ENCODE measurements at regions not wholly inside any gene's neighbourhood (a gene's known extent, or its start where the extent isn't known, plus 50 kb on each side); places are given as distances from the start of the nearest gene placed in this dataset.

DNA sequence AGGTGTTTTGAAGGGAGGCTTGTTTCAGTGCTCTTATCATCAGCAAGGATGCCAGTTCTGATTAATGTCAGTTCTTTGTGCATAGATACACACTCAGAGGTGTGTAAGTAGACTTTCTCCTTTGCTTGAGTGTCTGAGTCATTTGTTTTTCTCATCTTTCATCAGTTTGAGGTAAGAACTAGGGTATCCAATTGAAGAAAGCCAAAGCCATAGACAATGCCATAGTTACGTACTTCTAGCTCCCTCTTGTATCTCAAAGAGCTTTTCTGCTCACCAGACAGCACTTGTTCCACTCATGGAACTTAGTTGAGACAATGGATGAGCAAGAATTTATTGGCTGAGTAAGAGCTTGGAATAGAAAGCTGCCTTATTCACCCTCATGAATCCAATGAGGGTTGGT is 520.1 kb downstream of the PIK3C3 start:
- Histone ChIP-seq H3K4me1 (ENCODE audit: insufficient read depth, low read length, poor library complexity, severe bottlenecking) (no peaks in the 10 kb centered on the region), H4K20me1 (ENCODE audit: insufficient read depth, low read length, poor library complexity, severe bottlenecking) (no peaks in the 10 kb centered on the region), H3K4me2 (ENCODE audit: low read depth, low read length, poor library complexity, severe bottlenecking) (no peak overlapping the region), H3K9me3 (ENCODE audit: insufficient read depth, low read depth, low read length) (no peaks in the 10 kb centered on the region), H3K9me2 (replicated peaks; ENCODE audit: low read depth, low read length) (no peaks in the 10 kb centered on the region), H3F3A (ENCODE audit: low read depth) (no peaks in the 10 kb centered on the region), H3K79me2 (ENCODE audit: insufficient read depth, low read length) (no peaks in the 10 kb centered on the region), H2AFZ (ENCODE audit: low read length) (no peak overlapping the region), H3K27me3 (ENCODE audit: insufficient read depth, low read length, poor library complexity, severe bottlenecking) (no peaks in the 10 kb centered on the region), H3K4me3 (ENCODE audit: low read length, poor library complexity, severe bottlenecking) (no peak overlapping the region), H3K36me3 (ENCODE audit: insufficient read depth, low read length) (no peaks in the 10 kb centered on the region), H3K9ac (ENCODE audit: low read depth, low read length, poor library complexity, severe bottlenecking) (no peak overlapping the region)
- TF ChIP-seq EZH2phosphoT487 (IDR thresholded peaks at IDR 0.05; ENCODE audit: borderline replicate concordance), result no peak
- TF ChIP-seq, protein P1, sequence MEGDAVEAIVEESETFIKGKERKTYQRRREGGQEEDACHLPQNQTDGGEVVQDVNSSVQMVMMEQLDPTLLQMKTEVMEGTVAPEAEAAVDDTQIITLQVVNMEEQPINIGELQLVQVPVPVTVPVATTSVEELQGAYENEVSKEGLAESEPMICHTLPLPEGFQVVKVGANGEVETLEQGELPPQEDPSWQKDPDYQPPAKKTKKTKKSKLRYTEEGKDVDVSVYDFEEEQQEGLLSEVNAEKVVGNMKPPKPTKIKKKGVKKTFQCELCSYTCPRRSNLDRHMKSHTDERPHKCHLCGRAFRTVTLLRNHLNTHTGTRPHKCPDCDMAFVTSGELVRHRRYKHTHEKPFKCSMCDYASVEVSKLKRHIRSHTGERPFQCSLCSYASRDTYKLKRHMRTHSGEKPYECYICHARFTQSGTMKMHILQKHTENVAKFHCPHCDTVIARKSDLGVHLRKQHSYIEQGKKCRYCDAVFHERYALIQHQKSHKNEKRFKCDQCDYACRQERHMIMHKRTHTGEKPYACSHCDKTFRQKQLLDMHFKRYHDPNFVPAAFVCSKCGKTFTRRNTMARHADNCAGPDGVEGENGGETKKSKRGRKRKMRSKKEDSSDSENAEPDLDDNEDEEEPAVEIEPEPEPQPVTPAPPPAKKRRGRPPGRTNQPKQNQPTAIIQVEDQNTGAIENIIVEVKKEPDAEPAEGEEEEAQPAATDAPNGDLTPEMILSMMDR (conservative IDR thresholded peaks at IDR 0.05; ENCODE audit: low read length), result no peak

DNA sequence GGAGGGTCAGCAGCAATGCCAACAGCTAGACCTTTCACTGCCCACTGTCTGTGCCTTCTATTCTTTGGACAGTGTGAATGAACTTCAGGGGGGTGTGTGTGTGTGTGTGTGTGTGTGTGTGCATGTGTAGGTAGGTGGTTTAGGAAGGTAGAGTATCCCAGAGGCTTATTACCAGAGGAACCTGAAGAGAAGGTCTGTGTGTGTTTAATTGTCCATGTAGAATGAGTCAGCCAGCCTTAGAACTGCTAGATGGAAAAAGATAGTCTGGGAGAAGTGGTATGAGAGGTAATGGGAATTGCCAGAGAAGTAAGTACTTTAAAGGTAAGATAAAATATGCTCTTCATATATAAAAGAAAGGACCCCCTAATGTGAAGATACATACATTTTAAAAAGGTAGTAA is 522.2 kb downstream of the PIK3C3 start:
- no peaks in the 10 kb centered on the region for H3K79me2 ChIP-seq (ENCODE audit: insufficient read depth, low read length)
- no peaks in the 10 kb centered on the region for H3K4me1 ChIP-seq (ENCODE audit: insufficient read depth, low read length, poor library complexity, severe bottlenecking)
- no peaks in the 10 kb centered on the region for H3K27me3 ChIP-seq (ENCODE audit: insufficient read depth, low read length, poor library complexity, severe bottlenecking)
- H3K9me3 ChIP-seq (ENCODE audit: insufficient read depth, low read depth, low read length), result no peaks in the 10 kb centered on the region
- H3K9me2 ChIP-seq (replicated peaks; ENCODE audit: low read depth, low read length), result no peaks in the 10 kb centered on the region
- TF ChIP-seq, protein P1 (conservative IDR thresholded peaks at IDR 0.05; ENCODE audit: low read length), result no peak
- no peak for TF ChIP-seq EZH2phosphoT487 (IDR thresholded peaks at IDR 0.05; ENCODE audit: borderline replicate concordance)
- H3K36me3 ChIP-seq (ENCODE audit: insufficient read depth, low read length), result no peaks in the 10 kb centered on the region
- H2AFZ ChIP-seq (ENCODE audit: low read length), result no peak overlapping the region
- no peak overlapping the region for H3K4me2 ChIP-seq (ENCODE audit: low read depth, low read length, poor library complexity, severe bottlenecking)
- H3K4me3 ChIP-seq (ENCODE audit: low read length, poor library complexity, severe bottlenecking), result no peak overlapping the region
- H3K9ac ChIP-seq (ENCODE audit: low read depth, low read length, poor library complexity, severe bottlenecking), result no peak overlapping the region
- no peaks in the 10 kb centered on the region for H3F3A ChIP-seq (ENCODE audit: low read depth)
- H4K20me1 ChIP-seq (ENCODE audit: insufficient read depth, low read length, poor library complexity, severe bottlenecking), result no peaks in the 10 kb centered on the region

DNA sequence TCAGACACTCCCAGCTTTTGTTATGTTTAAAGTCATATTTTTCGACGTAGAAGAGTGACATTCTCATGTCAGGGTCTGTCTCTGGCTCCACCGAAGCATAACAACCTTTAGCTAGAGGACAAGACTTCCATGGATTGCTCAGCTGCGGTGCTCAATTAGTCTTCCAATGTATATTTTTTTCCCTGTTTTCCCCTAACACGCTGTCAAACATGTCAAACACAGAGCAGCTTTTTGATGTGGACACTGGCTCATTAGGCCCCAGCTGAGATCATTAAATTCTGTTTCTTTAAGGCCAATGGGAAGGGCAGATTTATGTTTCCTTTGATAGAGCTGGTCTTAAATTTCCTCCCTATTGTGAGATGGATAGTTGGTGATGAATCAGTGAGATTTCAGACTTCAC is 525.4 kb downstream of the PIK3C3 start:
- H3K27me3 ChIP-seq (ENCODE audit: insufficient read depth, low read length, poor library complexity, severe bottlenecking), result no peaks in the 10 kb centered on the region
- no peaks in the 10 kb centered on the region for H3K4me1 ChIP-seq (ENCODE audit: insufficient read depth, low read length, poor library complexity, severe bottlenecking)
- no peak for TF ChIP-seq EZH2phosphoT487 (IDR thresholded peaks at IDR 0.05; ENCODE audit: borderline replicate concordance)
- TF ChIP-seq, protein P1 (conservative IDR thresholded peaks at IDR 0.05; ENCODE audit: low read length), result no peak
- no peaks in the 10 kb centered on the region for H4K20me1 ChIP-seq (ENCODE audit: insufficient read depth, low read length, poor library complexity, severe bottlenecking)
- H3K36me3 ChIP-seq (ENCODE audit: insufficient read depth, low read length), result no peaks in the 10 kb centered on the region
- no peak overlapping the region for H3K4me2 ChIP-seq (ENCODE audit: low read depth, low read length, poor library complexity, severe bottlenecking)
- no peaks in the 10 kb centered on the region for H3K79me2 ChIP-seq (ENCODE audit: insufficient read depth, low read length)
- H3K9me2 ChIP-seq (replicated peaks; ENCODE audit: low read depth, low read length), result no peaks in the 10 kb centered on the region
- H3K4me3 ChIP-seq (ENCODE audit: low read length, poor library complexity, severe bottlenecking), result no peak overlapping the region
- H3K9me3 ChIP-seq (ENCODE audit: insufficient read depth, low read depth, low read length), result no peaks in the 10 kb centered on the region
- no peak overlapping the region for H3K9ac ChIP-seq (ENCODE audit: low read depth, low read length, poor library complexity, severe bottlenecking)
- no peak overlapping the region for H2AFZ ChIP-seq (ENCODE audit: low read length)
- H3F3A ChIP-seq (ENCODE audit: low read depth), result no peaks in the 10 kb centered on the region
